ENCODE measurements at regions not wholly inside any gene's neighbourhood (a gene's known extent, or its start where the extent isn't known, plus 50 kb on each side); places are given as distances from the start of the nearest gene placed in this dataset.
A peak's percentile ranks its signal among the peaks of the same experiment; 100 is the strongest.
"Not testable (repeated sequence)": the region's sequence is repeated elsewhere in the genome, so short reads cannot be mapped to it uniquely, and the experiment has no call there.

GRCh38 chr3:144501467-144501866 is 529.8 kb downstream of the DIPK2A start:
- intact Hi-C loops (cut with micrococcal nuclease; ENCODE audit: unreplicated experiment) = no loop called here
- ChIA-PET CTCF (interaction anchor here (0.7 kb wide), 1 partner anchor 1249 kb away, joined by 3 read pairs; no protein-coding TSS in a partner anchor), POLR2A (ENCODE audit: low non-redundant PET) (no interaction called here)
- H3K36me3 ChIP-seq (ENCODE audit: insufficient read depth, low read length, poor library complexity, severe bottlenecking) = no peaks in the 10 kb centered on the region
- no TSS peak for BruUV-seq (replicated peaks)
- H3K4me1 ChIP-seq (ENCODE audit: insufficient read depth, low read length, poor library complexity, severe bottlenecking) = peaks cover 46% of the 10 kb centered on the region
- H3K9me3 ChIP-seq (ENCODE audit: low read depth, low read length, poor library complexity, severe bottlenecking) = no peaks in the 10 kb centered on the region
- H3K27ac ChIP-seq (ENCODE audit: low read depth, low read length, poor library complexity, severe bottlenecking) = no peak overlapping the region
- H3K4me3 ChIP-seq (ENCODE audit: low read depth, low read length, poor library complexity, severe bottlenecking) = no peak overlapping the region
- DNase-seq (ENCODE audit: low spot score) = peak; percentile 54
- TF ChIP-seq EZH2 (IDR thresholded peaks at IDR 0.05; ENCODE audit: borderline replicate concordance, low read depth, low read length, poor library complexity, severe bottlenecking) (no peak), CTCF (conservative IDR thresholded peaks at IDR 0.05; ENCODE audit: low read depth, low read length) (no peak)
- H3K27me3 ChIP-seq (replicated peaks; ENCODE audit: insufficient read depth, low read depth, low read length, poor library complexity) = no peaks in the 10 kb centered on the region

GRCh38 chr3:144502402-144502801 is 530.8 kb downstream of the DIPK2A start:
- intact Hi-C loops (cut with micrococcal nuclease; ENCODE audit: unreplicated experiment) = no loop called here
- Histone ChIP-seq H3K36me3 (ENCODE audit: insufficient read depth, low read length, poor library complexity, severe bottlenecking) (no peaks in the 10 kb centered on the region), H3K9me3 (ENCODE audit: low read depth, low read length, poor library complexity, severe bottlenecking) (no peaks in the 10 kb centered on the region), H3K27me3 (replicated peaks; ENCODE audit: insufficient read depth, low read depth, low read length, poor library complexity) (no peaks in the 10 kb centered on the region), H3K27ac (ENCODE audit: low read depth, low read length, poor library complexity, severe bottlenecking) (no peak overlapping the region), H3K4me3 (ENCODE audit: low read depth, low read length, poor library complexity, severe bottlenecking) (no peak overlapping the region), H3K4me1 (ENCODE audit: insufficient read depth, low read length, poor library complexity, severe bottlenecking) (peaks cover 46% of the 10 kb centered on the region)
- POLR2A ChIA-PET (ENCODE audit: low non-redundant PET) = no interaction called here
- DNase-seq (ENCODE audit: low spot score) = peak; percentile 7
- CTCF ChIA-PET = no interaction called here
- TF ChIP-seq EZH2 (IDR thresholded peaks at IDR 0.05; ENCODE audit: borderline replicate concordance, low read depth, low read length, poor library complexity, severe bottlenecking) = no peak
- no peak for TF ChIP-seq CTCF (conservative IDR thresholded peaks at IDR 0.05; ENCODE audit: low read depth, low read length)
- no TSS peak for BruUV-seq (replicated peaks)

DNA sequence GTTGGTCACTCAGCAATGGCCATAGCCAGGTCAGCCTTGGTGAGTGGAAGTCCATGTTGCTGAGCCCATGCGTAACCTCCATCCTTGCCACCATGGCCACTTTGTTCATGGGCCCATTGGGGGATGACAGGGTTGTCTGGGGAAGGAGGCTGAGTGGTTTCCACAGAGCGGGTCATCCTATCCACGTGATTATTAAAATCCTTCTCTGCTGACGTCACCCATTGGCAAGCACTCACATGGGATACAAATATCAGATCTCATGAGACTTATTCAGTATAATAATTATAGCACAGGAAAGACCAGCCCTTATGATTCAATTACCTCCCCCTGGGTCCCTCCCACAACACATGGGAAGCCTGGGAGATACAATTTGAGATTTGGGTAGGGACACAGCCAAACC is 534.8 kb downstream of the DIPK2A start:
- H3K9me3 ChIP-seq (ENCODE audit: low read depth, low read length, poor library complexity, severe bottlenecking); DNase-seq (ENCODE audit: low spot score); H3K4me3 ChIP-seq (ENCODE audit: low read depth, low read length, poor library complexity, severe bottlenecking); H3K36me3 ChIP-seq (ENCODE audit: insufficient read depth, low read length, poor library complexity, severe bottlenecking); H3K27ac ChIP-seq (ENCODE audit: low read depth, low read length, poor library complexity, severe bottlenecking); H3K27me3 ChIP-seq (replicated peaks; ENCODE audit: insufficient read depth, low read depth, low read length, poor library complexity); intact Hi-C loops (cut with micrococcal nuclease; ENCODE audit: unreplicated experiment); BruUV-seq (replicated peaks); POLR2A ChIA-PET (ENCODE audit: low non-redundant PET); CTCF ChIA-PET: not testable (repeated sequence)
- peaks cover 13% of the 10 kb centered on the region for H3K4me1 ChIP-seq (ENCODE audit: insufficient read depth, low read length, poor library complexity, severe bottlenecking)

- Histone ChIP-seq H3K36me3 (ENCODE audit: insufficient read depth, low read length, poor library complexity, severe bottlenecking) (no peaks in the 10 kb centered on the region), H3K4me3 (ENCODE audit: low read depth, low read length, poor library complexity, severe bottlenecking) (no peak overlapping the region), H3K27ac (ENCODE audit: low read depth, low read length, poor library complexity, severe bottlenecking) (no peak overlapping the region), H3K4me1 (ENCODE audit: insufficient read depth, low read length, poor library complexity, severe bottlenecking) (no peaks in the 10 kb centered on the region), H3K27me3 (replicated peaks; ENCODE audit: insufficient read depth, low read depth, low read length, poor library complexity) (no peaks in the 10 kb centered on the region), H3K9me3 (ENCODE audit: low read depth, low read length, poor library complexity, severe bottlenecking) (no peaks in the 10 kb centered on the region)
- ChIA-PET CTCF (no interaction called here), POLR2A (ENCODE audit: low non-redundant PET) (no interaction called here)
- DNase-seq (ENCODE audit: low spot score) = no peak
- TF ChIP-seq EZH2 (IDR thresholded peaks at IDR 0.05; ENCODE audit: borderline replicate concordance, low read depth, low read length, poor library complexity, severe bottlenecking) (no peak), CTCF (conservative IDR thresholded peaks at IDR 0.05; ENCODE audit: low read depth, low read length) (no peak)
- intact Hi-C loops (cut with micrococcal nuclease; ENCODE audit: unreplicated experiment) = no loop called here
- BruUV-seq (replicated peaks) = no TSS peak
These were observed 539.7 kb downstream of the DIPK2A start for GRCh38 chr3:144511346-144511745.

Measured in A673 (cell line).